NCI-H748 (cell line): ENCODE measurements at regions not wholly inside any gene's neighbourhood (a gene's known extent, or its start where the extent isn't known, plus 50 kb on each side); places are given as distances from the start of the nearest gene placed in this dataset.

Experiments
- DNase-seq: peaks from one replicate; lab custom pipeline; 2025; ENCODE audit not compliant: unreplicated experiment; lab: John Stamatoyannopoulos, UW

DNA sequence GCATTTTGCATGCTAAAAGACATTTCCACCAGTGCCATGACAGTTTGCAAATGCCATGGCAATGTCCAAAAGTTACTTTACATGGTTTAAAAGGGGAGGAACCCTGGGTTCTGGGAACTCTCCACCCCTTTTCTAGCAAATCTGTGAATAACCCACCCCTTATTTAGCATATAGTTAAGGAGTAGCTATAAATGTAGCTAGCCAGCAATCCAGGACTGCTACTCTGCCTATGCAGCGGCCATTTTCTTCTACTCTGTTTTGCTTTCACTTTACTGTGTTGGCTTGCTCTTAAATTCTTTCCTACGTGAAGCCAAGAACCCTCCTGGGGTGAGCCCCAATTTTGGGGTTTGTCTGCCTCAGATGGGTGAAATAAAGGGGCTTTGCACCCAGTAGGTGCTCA, 141.0 kb downstream of the PTPN11 start:
- DNase-seq = no peak

DNA sequence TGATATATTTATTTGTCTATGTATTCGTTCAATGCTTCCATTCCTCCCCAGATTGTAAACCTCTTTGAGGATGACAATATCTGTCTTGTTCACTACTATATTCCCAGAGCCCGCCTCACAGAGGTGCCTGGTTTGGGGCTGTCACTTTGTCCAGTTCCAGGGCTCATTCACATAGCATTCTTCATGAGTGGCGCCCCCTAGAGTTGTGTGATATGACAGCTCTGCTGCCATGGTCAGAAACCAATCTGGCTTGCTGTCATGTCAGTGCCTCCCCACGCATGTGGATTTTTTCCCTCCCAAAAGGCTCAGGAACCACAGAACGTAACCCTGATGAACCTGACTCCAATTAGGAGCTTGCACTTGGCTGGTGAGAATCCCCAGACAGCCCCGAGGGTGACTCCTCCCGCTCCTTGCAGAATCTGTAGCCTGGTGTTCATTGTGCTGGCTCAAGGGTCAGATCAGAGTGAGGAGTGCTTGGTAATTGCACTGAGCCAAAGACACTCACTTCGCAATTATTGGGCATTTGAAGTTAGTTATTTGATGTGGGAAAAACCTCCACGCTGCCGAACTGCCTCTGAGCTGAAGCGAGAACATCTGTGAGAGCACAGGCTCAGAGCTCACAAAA, 145.5 kb downstream of the PTPN11 start:
- no peak for DNase-seq

DNA sequence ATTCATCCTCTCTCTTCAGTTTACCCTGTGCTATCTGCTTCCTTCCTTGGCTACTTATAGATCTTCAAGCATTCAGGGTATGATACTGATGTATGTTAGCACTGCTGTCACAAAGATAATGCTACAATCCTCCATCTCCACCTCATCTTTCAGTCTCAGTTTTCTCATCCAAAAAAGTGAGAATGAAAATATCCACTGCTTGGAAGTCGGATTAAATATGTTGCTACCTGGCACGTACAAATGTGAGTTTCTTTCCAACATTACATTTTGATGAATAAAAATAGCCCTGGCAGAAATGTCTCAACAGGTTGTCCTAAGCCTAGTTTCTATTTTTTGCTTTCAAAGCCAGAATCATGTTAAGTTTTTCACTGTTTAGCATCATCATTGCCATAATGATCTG, 149.9 kb downstream of the PTPN11 start:
- no peak for DNase-seq

DNA sequence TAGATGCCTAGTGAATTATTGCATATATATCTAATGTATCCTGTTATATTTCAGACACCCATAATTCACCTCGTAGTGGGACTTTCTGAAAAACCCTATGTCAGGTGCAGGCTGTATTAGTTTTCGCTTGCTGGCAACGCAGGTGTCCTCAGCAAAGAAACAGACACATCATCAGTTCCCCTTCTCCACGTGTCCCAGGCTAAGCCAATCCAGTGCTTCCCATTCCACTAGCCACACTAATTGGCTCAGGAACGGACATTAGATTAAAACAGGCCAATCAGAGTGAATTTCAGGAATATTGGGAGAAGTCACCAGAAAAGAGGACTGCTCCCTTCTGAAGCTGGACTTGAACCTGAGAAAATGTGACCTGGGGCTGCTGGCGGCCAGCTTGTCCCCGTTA, 151.3 kb downstream of the PTPN11 start:
- DNase-seq = no peak

DNA sequence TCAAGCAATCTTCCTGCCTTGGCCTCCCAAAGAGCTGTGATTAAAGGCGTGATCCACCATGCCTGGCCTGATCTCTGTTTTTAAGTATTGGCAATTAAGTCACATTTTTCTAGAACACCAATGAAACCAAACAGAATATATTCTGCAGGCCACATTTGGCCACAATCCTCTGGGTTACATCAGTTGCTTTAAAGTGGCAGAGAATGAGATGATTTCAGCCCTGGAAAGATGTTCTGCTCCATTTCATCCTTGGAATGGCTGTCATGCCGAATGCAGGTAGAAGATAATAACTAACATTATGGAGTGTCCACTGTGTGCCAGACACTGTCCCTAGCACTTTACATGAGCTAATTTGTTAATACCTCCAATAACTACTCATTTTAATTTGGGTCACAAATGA, 154.4 kb downstream of the PTPN11 start:
- no peak for DNase-seq

DNA sequence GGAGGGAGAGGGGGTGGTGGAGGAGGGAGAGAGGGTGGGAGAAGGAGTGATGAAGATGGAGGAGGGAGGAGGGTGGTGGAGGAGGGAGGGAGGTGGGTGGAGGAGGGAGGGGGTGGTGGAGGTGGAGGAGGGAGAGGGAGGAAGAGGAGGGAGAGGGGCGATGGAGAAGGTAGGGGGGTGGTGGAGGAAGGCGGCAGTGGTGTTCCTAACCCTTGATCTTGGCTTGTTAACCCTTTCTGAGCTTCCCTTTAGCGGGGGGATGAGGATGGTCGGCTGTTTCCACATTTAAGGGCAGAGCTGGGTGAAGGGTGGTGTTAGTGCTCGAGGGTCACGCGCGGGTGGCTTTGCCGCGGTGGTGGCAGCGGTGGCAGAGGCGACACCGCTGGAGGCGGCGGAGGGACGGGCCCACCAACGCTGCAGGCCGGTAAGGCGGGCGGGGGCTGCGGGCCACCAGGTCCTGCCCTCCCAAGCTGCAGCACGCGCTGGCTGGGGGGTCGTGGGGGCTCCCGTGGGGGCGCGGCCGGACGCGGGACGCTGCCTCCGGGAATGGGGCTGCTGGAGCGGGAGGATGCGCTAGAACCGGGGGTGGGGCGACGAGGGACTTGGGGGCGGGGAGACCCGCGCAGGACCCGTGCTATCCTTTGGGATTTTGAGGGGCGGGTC, 156.3 kb downstream of the PTPN11 start:
- no peak for DNase-seq

DNA sequence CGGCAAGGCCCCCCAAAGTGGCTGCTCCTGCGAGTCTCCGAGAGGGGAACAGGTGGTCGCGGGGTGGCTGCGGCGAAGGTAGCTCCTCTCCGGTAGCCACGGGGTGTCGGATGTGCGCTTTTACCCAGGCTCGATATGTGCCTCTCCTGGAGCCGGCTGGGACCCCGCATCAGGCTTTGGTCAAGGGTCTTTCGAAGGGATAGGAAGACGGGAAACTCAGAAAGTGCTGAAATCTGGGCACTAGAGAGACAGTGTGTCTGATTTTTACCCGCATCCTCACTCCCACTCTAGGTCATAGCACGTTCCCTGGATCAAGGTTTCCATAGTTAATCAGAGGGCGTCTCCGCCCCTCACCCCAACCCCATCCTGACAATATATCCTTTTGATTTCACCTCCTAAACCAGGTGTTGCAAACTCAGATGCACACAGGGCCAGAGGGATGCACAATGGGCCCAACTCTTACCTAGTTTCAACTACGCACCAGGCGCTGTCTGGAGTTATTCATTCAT, 156.9 kb downstream of the PTPN11 start:
- DNase-seq = no peak

DNA sequence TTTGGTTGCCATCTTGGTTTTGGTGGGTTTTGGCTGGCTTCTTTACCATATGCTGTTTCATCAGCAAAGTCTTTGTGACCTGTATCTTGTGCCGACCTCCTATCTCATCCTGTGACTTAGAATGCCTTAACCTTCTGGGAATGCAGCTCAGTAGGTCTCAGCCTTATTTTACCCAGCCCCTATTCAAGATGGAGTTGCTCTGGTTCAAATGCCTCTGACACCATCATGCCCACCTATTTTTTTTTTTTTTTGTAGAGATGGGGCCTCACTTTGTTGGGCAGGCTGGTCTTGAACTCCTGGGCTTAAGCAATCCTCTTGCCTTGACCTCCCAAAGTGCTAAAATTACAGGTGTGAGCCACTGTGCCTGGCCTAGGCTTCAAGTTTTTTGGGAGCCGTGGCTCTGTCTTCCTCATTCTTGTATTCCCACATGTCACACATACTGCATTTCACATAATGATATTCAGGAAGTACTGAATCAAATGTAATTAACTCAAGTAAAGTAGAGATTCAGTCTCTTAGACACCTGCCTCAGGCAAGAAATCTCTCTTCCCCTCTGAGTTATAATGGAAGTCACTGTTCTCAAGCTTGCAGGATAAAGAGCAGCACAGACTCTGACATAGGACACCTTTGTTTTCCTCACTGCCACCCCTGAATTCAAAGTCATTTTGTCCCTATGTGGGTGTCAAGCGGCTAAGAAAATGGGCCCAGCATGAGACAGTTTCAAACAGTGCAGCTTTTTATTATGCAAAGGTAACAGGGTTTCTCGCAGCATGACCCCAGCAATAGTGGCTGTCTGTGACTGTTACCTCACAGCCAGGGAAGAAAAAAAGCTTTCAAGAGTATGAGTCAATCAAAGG, 159.0 kb downstream of the PTPN11 start:
- DNase-seq = peak; percentile 34

DNA sequence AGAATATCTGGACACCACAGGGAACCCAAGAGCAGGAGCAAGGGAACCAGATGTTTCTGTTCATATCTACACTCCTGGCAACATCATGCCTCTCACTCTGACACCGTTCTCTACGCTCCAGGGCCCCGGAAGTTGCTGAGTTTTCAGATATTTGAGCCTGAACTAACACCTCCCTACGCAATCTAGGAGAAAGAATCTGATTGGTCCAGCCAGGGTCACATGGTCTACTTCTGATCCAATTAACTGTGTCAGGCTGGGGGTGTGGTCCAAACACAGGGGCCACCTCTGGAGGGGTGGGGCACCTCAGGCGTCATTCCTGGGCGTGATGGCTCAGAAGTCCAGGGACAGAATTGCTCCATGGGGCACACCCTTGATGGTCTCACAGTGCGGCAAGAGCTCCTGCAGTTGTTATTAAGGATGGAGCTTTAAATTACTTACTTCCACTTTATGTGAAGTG, 165.5 kb downstream of the PTPN11 start:
- peak; percentile 70 for DNase-seq

DNA sequence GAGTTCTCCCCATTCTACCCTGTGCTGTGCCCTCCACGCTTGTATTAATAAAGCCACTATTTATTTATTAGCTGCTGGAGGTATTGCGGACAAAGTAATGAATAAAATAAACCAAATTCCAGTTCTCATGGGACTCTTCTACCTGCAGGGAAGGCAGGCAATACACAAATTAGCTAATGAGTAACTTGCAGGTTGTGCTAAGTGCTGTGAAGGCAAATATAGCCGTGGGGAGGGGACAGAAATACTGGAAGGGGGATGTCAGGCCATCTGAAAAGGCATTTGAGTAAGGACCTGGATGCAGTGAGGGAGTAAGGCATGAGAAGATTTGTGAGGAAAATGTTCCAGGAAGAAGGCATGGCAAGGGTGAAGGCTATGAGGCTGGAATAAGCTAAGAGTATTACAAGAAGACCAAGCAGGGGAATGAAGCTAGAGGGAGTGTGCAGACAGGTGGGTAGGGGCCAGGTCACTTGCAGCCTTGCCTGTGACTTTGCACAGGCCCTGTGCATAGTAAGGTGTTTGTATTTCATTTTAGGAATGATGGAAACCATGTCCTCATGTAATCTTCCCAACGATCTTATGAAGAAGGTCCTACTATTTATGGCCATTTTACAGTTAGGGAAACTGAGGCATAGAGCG, 167.5 kb downstream of the PTPN11 start:
- no peak for DNase-seq

DNA sequence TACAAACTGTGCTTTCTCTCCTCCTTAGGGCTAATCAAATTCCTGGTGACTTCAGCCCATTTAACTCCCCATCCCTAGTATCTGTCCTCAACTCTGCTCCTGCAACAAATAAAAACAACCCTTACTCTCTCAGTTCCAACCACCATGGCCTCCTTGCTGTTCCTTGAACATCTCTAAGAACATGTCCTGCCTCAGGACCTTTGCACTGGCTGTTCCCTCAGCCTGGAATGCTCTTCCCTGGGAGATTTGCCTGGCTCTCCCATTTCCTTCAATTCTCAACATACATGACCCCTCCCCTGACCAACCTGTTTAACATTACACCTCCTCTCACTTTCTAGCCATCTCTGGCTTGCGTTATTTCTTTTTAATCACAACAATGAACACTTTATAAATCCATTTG, 170.5 kb downstream of the PTPN11 start:
- DNase-seq = no peak

DNA sequence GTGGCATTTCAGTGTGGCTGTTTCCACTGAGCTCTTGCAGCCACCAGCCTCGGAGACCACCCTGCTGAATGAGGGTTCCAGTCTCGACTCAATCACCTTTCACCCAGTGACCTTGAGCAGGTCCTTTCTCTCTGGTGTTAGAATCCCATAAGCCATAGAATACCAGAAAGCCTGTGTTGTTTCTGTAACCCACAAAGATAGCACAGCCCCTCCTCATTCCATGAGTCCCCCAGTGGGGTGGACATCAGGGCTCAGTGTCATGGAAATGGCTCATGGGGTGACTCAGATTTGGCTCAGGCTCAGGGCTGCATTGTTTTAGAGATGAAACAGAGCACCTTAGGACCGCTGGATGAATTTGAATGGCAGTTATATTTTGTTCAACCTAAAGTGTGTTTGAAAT, 171.5 kb downstream of the PTPN11 start:
- no peak for DNase-seq

DNA sequence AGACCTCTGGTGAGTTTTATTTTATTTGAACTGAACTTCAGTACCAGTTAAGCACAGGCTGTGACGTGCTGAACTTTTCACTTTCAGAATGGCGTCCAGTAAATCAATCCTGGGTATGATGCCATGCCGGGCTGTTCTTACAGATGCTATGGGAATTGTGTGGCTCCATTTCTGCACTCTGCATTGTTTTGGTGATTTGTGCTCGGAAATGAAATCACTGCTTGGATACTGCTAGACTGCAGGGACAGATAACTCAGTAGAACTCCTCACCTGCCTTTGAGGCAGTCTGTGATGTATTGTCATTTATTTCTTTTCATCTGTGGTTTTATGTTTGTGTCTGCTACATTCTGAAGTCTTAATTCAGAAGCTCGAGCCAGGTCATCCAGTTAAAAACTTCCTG, 172.7 kb downstream of the PTPN11 start:
- DNase-seq = no peak

DNA sequence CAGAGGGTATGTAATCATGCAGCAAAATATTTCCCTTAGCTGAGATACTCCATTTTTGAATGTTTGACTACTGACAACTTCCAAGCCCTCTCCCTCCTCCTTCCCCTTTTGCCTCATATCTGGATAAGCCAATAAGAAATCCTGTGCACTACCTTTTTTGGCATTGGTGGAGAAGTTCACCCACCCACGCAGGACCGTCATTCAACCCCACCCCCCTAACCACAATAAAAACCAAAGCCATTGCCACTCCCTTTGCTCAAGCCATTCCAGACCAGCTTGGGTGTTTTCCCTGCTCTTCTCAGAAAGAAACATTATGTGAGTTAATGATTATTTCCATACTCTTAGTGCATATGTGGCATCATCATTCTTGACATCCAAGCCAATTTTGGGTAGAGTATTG, 176.7 kb downstream of the PTPN11 start:
- DNase-seq = no peak

DNA sequence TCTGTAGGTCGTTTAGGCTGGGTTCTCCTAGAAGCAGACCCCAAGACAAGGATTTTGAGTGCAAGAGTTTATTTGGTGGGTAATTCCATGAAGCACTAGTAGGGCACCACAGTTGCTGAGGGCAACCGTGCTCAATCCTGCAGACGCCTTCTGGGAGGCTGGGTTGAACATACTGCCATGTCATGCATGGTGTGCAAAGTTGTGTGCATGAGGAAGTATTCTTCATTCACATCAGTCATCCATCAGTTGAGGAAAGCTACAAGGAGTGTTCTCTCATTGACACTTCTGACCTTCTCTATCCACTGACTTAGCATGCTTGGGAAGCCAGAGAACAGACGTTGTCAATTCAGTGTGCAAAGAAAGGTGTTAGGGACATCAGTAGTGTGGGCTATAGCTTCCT, 179.2 kb downstream of the PTPN11 start:
- DNase-seq = no peak

DNA sequence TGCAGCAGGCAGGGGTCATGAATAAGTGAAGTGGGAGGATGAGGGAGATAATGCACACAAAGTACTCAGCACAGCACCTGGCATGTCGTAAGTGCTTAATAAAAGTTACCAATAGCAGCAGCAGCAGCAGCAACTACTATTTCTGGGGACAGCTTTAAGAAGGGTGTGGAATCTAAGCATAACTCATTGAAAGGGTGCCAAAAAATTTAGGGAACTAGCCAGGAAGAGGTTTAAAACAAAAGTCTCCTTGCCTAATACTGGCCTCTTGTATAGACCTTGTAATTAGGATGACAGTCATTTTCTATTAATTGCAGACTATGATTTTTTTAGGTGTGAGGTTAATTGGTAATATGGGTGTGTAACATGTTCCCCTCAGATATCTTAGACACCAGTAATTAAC, 179.9 kb downstream of the PTPN11 start:
- DNase-seq = no peak

DNA sequence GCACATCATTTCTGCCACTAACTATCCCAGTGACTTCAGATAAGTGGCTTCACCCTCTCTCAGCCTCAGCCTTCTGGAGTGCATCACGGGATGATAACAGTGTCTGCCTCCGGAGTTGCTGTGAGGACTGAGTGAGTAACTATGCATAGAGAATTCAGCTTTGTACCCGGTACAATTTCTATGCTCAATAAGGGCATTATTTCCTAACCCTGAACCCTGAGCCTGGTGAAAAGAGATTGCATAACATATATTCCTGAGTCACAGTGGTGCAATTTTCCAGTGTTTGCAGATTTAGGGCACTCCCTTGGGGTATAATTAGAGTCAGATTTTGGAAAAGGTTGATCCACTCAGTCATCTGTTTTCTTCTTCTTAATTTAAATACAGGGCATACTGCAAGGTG, 181.1 kb downstream of the PTPN11 start:
- DNase-seq = no peak

DNA sequence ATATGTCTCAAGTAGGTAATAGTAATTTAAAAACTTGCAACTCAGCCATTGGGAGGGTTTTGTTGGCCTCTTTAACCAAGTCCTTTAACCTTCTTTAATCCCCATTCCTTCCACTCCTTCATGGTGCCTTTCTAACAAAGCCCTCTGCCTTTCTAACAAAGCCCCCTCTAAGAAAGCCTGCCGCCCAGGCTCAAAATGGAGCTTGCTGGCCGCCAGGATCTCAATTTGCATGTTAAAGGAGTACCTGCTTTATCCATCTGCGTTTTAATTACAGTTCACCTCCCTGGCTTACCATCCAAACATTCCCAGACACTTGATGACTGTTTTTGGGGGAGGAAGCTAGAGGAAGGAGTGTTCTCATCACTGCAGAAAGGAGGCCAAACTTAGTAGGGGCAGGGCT, 183.4 kb downstream of the PTPN11 start:
- DNase-seq = no peak

DNA sequence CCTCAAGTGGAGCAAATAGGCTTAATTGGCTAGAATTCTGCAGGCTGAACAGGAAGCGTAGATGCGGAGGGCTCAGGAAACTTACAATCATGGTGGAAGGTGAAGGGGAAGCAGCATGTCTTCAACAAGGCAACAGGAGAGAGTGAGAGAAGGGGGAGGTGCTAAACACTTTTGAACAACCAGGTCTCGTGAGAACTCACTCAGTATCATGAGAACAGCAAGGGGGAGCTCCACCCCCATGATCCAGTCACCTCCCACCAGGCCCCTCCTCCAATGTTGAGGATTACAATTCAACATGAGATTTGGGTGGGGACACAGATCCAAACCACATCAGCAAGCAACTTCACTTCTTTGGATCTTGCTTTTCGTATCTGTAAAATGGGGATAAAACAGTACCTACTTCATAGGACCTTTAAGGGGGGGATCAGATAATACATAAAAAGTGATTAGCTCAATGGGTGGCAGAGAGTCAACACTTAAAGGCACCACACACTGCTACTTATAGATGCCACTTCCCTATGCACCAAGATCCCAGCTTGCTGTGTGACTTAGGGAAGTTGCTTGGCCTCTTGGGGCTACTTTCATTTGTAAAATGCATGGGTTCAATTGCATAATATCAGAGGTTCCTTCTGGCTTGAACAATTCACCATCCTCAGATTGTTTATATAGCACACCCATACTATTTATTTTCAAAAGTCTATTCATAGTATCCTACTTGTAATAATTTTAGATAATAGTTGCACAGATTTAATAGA, 184.8 kb upstream of the RPH3A start:
- no peak for DNase-seq

DNA sequence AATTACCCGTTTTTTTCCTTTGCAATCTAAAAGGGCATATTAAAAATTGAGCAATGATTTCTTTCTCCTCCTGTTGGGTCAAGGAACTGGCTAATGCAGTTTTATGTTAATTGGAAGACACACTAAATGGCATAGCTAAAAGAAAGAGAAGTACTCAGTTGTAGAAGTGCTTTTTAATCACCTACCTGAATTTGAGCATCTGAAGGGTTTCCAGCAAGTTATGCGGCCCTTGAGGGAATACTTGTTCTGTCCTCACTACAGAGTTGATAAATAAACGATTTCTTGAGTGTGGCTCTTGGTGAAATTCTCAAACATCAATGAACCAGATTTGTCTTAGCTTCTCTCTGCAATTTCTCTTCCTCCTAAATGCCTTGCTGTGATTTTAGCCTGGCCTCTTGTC, 184.1 kb upstream of the RPH3A start:
- no peak for DNase-seq

DNA sequence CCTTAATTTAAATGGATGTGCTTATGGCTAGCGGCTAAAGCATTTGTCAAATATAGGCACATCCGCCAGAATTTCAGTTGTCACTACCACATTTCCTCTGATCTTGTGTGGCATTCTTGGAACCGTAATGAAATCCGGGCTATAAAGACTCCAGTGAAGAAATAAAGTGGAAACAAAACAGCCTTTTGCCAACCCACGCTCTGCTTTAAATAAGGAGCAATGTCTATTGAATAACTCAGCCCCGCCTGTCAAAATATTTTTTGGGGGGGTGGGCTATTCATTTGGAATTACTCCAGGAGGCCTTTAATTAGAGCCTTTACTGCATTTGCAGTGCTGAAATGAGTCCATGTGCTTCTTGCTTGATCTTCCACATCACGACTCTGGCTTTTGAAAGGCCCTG, 179.6 kb upstream of the RPH3A start:
- no peak for DNase-seq
